HCT116 (cell line): ENCODE measurements at regions not wholly inside any gene's neighbourhood (a gene's known extent, or its start where the extent isn't known, plus 50 kb on each side); places are given as distances from the start of the nearest gene placed in this dataset.
"Not testable (repeated sequence)": the region's sequence is repeated elsewhere in the genome, so short reads cannot be mapped to it uniquely, and the experiment has no call there.

Experiments used
- ATAC-seq: fragments of 200-7000 bp; cut with Tn5 transposase; 2 replicates; pipeline ENCODE4 v1.9.1; 2020; ENCODE audit warnings: mild to moderate bottlenecking, moderate library complexity
- BruUV-seq: library from RNA; stranded (reverse); fragments of 400-500 nt; replicated peaks from 2 replicates; lab custom pipeline; 2021; lab: Mats Ljungman, UMichigan
- CTCF ChIA-PET: fragments of 300-600 bp; sonication (Branson Sonifier 250); formaldehyde crosslinking; loops from one replicate; lab custom pipeline; 2021; ENCODE audit warnings: antibody characterized with exemption; lab: Charles Lee
- POLR2A ChIA-PET: fragments of 300-600, 350-600 bp; sonication (Branson Sonifier 250); formaldehyde crosslinking; loops from one replicate; lab custom pipeline; 2021; ENCODE audit warnings: antibody characterized with exemption; lab: Charles Lee
- RAD21 ChIA-PET, 2 experiments: fragments of 300-600 bp; sonication (Branson Sonifier 250); formaldehyde crosslinking; loops; one replicate each; lab custom pipeline; 2023; ENCODE audit warnings: low total read pairs in 2 of 2; ENCODE audit not compliant: uncharacterized antibody in 2 of 2, unreplicated experiment in 2 of 2, low non-redundant PET in 1 of 2; lab: Charles Lee
- DNase-seq: peaks from one replicate; pipeline ENCODE4 v3.0.0-alpha.2; 2010; ENCODE audit warnings: low read depth, low spot score
- H2AFZ ChIP-seq: fragments of 200-600 bp; shearing (Covaris generic), sonication (generic); 2 replicates; pipeline ENCODE4 v1.6.1; 2017; ENCODE audit warnings: low read depth, mixed run types, mixed read lengths, antibody characterized with exemption, low read length; ENCODE audit not compliant: poor library complexity, severe bottlenecking
- H3K27ac ChIP-seq: 2 replicates; pipeline ENCODE4 v1.5.1; 2012; ENCODE audit warnings: low read depth, low read length
- H3K27me3 ChIP-seq: fragments of 200-600 bp; sonication (generic); 2 replicates; pipeline ENCODE4 v1.6.1; 2016; ENCODE audit warnings: mixed run types, low read length, mixed read lengths; ENCODE audit not compliant: insufficient read depth
- H3K36me3 ChIP-seq, 2 experiments: fragments of 200-500 bp in 1 of 2; fragments of 200-600 bp in 1 of 2; sonication (Bioruptor generic) in 1 of 2; sonication (generic) in 1 of 2; 2 replicates each; pipeline versions ENCODE4 v1.5.1 to v1.6.1; 2014 to 2016; ENCODE audit warnings: low read length in 2 of 2, inconsistent platforms in 1 of 2, mixed read lengths in 1 of 2, mixed run types in 1 of 2; ENCODE audit not compliant: insufficient read depth in 2 of 2, control insufficient read depth in 1 of 2
- H3K4me1 ChIP-seq, 2 experiments: fragments of 200-600 bp in 1 of 2; sonication (generic) in 1 of 2; 2 replicates each; pipeline versions ENCODE4 v1.5.1 to v1.6.1; 2012 to 2017; ENCODE audit warnings: low read length in 2 of 2, inconsistent platforms in 1 of 2, mild to moderate bottlenecking in 1 of 2, mixed read lengths in 1 of 2, mixed run types in 1 of 2, moderate library complexity in 1 of 2; ENCODE audit not compliant: insufficient read depth in 2 of 2, control insufficient read depth in 1 of 2
- H3K4me2 ChIP-seq: fragments of 200-600 bp; sonication (generic); 2 replicates; pipeline ENCODE4 v1.6.1; 2017; ENCODE audit warnings: mixed run types, low read length, mixed read lengths
- H3K4me3 ChIP-seq, 2 experiments: fragments of 200-600 bp in 1 of 2; sonication (generic) in 1 of 2; replicated peaks in 1 of 2; 2 replicates each; pipeline ENCODE4 v1.5.1; 2011 to 2016; ENCODE audit warnings: low read length in 2 of 2, control low read depth in 1 of 2, low read depth in 1 of 2, mild to moderate bottlenecking in 1 of 2, mixed read lengths in 1 of 2, mixed run types in 1 of 2
- H3K79me2 ChIP-seq: fragments of 200-600 bp; sonication (generic); 2 replicates; pipeline ENCODE4 v1.6.1; 2017; ENCODE audit warnings: mild to moderate bottlenecking, mixed run types, low read length, moderate library complexity, mixed read lengths; ENCODE audit not compliant: insufficient read depth
- H3K9ac ChIP-seq: fragments of 200-600 bp; sonication (generic); 2 replicates; pipeline ENCODE4 v1.6.1; 2016; ENCODE audit warnings: low read length, mixed read lengths
- H3K9me2 ChIP-seq: fragments of 200-600 bp; sonication (generic), shearing (Covaris generic); 2 replicates; pipeline ENCODE4 v1.6.1; 2017; ENCODE audit warnings: mixed run types, mild to moderate bottlenecking, moderate library complexity; ENCODE audit not compliant: insufficient read depth
- H3K9me3 ChIP-seq, 2 experiments: fragments of 200-500 bp in 1 of 2; fragments of 200-600 bp in 1 of 2; sonication (Bioruptor generic) in 1 of 2; sonication (generic) in 1 of 2; 2 replicates each; pipeline ENCODE4 v1.6.1; 2014 to 2017; ENCODE audit warnings: low read length in 2 of 2, mixed read lengths in 2 of 2, inconsistent platforms in 1 of 2, low read depth in 1 of 2, mild to moderate bottlenecking in 1 of 2, mixed run types in 1 of 2, moderate library complexity in 1 of 2; ENCODE audit not compliant: control insufficient read depth in 1 of 2, insufficient read depth in 1 of 2
- H4K20me1 ChIP-seq: fragments of 200-600 bp; sonication (generic), shearing (Covaris generic); 2 replicates; pipeline ENCODE4 v1.6.1; 2017; ENCODE audit warnings: mixed run types, mild to moderate bottlenecking, moderate library complexity; ENCODE audit not compliant: insufficient read depth
- ATF3 ChIP-seq: IDR thresholded peaks from 2 replicates; pipeline ENCODE4 v1.6.1; 2012
- CEBPB ChIP-seq: IDR thresholded peaks from 2 replicates; pipeline ENCODE4 v1.6.1; 2012; ENCODE audit warnings: low read depth
- EGR1 ChIP-seq: IDR thresholded peaks from 2 replicates; pipeline ENCODE4 v1.6.1; 2012; ENCODE audit warnings: low read depth
- EZH2 ChIP-seq: fragments of 200-600 bp; sonication (generic); IDR thresholded peaks from 2 replicates; pipeline ENCODE4 v1.6.1; 2017; ENCODE audit warnings: antibody characterized with exemption, mixed run types
- EZH2phosphoT487 ChIP-seq: fragments of 200-600 bp; IDR thresholded peaks from 2 replicates; pipeline ENCODE4 v1.6.1; 2018; ENCODE audit warnings: antibody characterized with exemption, borderline replicate concordance
- FOSL1 ChIP-seq: IDR thresholded peaks from 2 replicates; pipeline ENCODE4 v1.6.1; 2012; ENCODE audit warnings: low read depth
- RAD21 ChIP-seq: IDR thresholded peaks from 2 replicates; pipeline ENCODE4 v1.6.1; 2012; ENCODE audit warnings: low read depth, mild to moderate bottlenecking
- SIN3A ChIP-seq: IDR thresholded peaks from 2 replicates; pipeline ENCODE4 v1.6.1; 2012; ENCODE audit warnings: low read depth
- SP1 ChIP-seq: IDR thresholded peaks from 2 replicates; pipeline ENCODE4 v1.6.1; 2012; ENCODE audit warnings: low read depth
- SRF ChIP-seq: IDR thresholded peaks from 2 replicates; pipeline ENCODE4 v1.6.1; 2012; ENCODE audit warnings: low read depth
- ZFX ChIP-seq: fragments of 450-650 bp; IDR thresholded peaks from 2 replicates; pipeline ENCODE4 v1.6.1; 2017
- ZNF274 ChIP-seq: fragments of 200-500 bp; sonication (Bioruptor generic); IDR thresholded peaks from 2 replicates; pipeline ENCODE4 v1.6.1; 2014; ENCODE audit warnings: mild to moderate bottlenecking, low read depth, low read length, inconsistent platforms
- intact Hi-C: fragments of 100-400 bp; cut with micrococcal nuclease; formaldehyde crosslinking; loops from 2 replicates; pipeline ENCODE4 v1.10.0; 2022
- TF ChIP-seq, protein P1 (sequence below): IDR thresholded peaks from 2 replicates; pipeline ENCODE4 v1.6.1; 2012; ENCODE audit warnings: low read depth
- TF ChIP-seq, protein P2 (sequence below): IDR thresholded peaks from 2 replicates; pipeline ENCODE4 v1.6.1; 2011; ENCODE audit warnings: mild to moderate bottlenecking, low read length, moderate library complexity; ENCODE audit not compliant: insufficient replicate concordance; ENCODE audit errors: extremely low read depth
- TF ChIP-seq, protein P3 (sequence below): IDR thresholded peaks from 2 replicates; pipeline ENCODE4 v1.6.1; 2012

DNA sequence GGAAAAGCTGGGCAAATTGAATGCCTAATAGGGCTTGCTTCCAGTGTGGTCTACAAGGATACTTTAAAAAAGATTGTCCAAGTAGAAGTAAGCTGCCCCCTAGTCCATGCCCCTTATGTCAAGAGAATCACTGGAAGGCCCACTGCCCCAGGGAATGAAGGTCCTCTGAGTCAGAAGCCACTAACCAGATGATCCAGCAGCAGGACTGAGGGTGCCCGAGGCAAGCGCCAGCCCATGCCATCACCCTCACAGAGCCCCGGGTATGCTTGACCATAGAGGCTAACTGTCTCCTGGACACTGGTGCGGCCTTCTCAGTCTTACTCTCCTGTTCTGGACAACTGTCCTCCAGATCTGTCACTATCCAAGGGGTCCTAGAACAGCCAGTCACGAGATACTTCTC is 201.2 kb downstream of the PYDC2 start:
- H3K4me3 ChIP-seq, H3K4me2 ChIP-seq, H3K9ac ChIP-seq, H4K20me1 ChIP-seq, BruUV-seq, ATAC-seq, POLR2A ChIA-PET, DNase-seq, intact Hi-C loops, H3K27me3 ChIP-seq, H3K79me2 ChIP-seq, H3K27ac ChIP-seq, RAD21 ChIA-PET, H3K36me3 ChIP-seq, H3K9me2 ChIP-seq, H3K9me3 ChIP-seq, H2AFZ ChIP-seq, H3K4me1 ChIP-seq, CTCF ChIA-PET: not testable (repeated sequence)

DNA sequence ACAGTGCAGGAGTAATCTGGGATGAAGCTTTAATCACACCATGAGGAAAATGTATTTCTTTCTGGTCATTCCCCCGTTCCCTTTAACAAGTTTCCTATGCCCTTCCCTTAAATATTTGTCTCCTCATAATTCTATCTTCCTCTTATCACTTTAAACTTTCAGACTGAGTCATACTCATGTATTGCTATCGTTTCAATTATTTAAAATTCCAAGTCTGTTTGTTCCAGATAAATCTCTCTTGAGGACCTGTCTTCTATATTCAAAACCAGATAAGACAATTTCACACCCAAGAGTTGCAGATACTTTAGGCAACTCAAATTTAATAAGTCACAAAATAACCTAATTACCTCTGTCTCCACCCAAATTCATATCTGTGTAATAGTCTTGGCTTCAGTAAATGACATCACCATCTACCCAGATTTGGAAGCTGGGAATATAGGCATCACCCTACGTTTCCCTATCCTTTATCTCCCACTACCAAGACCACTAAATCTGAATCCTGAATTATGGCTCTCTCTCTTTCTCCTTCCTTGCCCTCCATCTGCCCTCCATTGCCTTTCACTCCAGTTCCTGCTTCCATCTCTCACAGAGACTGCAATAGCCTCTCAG is 220.1 kb downstream of the PYDC2 start:
- H3K79me2 ChIP-seq = no peaks in the 10 kb centered on the region
- H3K27ac ChIP-seq = no peak overlapping the region
- no peak overlapping the region for H2AFZ ChIP-seq
- CTCF ChIA-PET = no interaction called here
- TF ChIP-seq EZH2 (no peak), EZH2phosphoT487 (no peak), SP1 (no peak), ZNF274 (no peak), EGR1 (no peak), ZFX (no peak), ATF3 (no peak), FOSL1 (no peak), CEBPB (no peak), RAD21 (no peak), SRF (no peak), SIN3A (no peak)
- TF ChIP-seq, protein P1, sequence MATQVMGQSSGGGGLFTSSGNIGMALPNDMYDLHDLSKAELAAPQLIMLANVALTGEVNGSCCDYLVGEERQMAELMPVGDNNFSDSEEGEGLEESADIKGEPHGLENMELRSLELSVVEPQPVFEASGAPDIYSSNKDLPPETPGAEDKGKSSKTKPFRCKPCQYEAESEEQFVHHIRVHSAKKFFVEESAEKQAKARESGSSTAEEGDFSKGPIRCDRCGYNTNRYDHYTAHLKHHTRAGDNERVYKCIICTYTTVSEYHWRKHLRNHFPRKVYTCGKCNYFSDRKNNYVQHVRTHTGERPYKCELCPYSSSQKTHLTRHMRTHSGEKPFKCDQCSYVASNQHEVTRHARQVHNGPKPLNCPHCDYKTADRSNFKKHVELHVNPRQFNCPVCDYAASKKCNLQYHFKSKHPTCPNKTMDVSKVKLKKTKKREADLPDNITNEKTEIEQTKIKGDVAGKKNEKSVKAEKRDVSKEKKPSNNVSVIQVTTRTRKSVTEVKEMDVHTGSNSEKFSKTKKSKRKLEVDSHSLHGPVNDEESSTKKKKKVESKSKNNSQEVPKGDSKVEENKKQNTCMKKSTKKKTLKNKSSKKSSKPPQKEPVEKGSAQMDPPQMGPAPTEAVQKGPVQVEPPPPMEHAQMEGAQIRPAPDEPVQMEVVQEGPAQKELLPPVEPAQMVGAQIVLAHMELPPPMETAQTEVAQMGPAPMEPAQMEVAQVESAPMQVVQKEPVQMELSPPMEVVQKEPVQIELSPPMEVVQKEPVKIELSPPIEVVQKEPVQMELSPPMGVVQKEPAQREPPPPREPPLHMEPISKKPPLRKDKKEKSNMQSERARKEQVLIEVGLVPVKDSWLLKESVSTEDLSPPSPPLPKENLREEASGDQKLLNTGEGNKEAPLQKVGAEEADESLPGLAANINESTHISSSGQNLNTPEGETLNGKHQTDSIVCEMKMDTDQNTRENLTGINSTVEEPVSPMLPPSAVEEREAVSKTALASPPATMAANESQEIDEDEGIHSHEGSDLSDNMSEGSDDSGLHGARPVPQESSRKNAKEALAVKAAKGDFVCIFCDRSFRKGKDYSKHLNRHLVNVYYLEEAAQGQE = no peak
- TF ChIP-seq, protein P2, sequence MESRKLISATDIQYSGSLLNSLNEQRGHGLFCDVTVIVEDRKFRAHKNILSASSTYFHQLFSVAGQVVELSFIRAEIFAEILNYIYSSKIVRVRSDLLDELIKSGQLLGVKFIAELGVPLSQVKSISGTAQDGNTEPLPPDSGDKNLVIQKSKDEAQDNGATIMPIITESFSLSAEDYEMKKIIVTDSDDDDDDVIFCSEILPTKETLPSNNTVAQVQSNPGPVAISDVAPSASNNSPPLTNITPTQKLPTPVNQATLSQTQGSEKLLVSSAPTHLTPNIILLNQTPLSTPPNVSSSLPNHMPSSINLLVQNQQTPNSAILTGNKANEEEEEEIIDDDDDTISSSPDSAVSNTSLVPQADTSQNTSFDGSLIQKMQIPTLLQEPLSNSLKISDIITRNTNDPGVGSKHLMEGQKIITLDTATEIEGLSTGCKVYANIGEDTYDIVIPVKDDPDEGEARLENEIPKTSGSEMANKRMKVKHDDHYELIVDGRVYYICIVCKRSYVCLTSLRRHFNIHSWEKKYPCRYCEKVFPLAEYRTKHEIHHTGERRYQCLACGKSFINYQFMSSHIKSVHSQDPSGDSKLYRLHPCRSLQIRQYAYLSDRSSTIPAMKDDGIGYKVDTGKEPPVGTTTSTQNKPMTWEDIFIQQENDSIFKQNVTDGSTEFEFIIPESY = no peak
- TF ChIP-seq, protein P3, sequence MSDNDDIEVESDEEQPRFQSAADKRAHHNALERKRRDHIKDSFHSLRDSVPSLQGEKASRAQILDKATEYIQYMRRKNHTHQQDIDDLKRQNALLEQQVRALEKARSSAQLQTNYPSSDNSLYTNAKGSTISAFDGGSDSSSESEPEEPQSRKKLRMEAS = no peak
- ATAC-seq = no peak
- H3K36me3 ChIP-seq = no peaks in the 10 kb centered on the region
- no peak overlapping the region for H3K4me2 ChIP-seq
- no peaks in the 10 kb centered on the region for H3K27me3 ChIP-seq
- POLR2A ChIA-PET = no interaction called here
- no peaks in the 10 kb centered on the region for H3K4me1 ChIP-seq
- H4K20me1 ChIP-seq = no peaks in the 10 kb centered on the region
- H3K9ac ChIP-seq = no peak overlapping the region
- BruUV-seq = no TSS peak
- intact Hi-C loops = no loop called here
- H3K4me3 ChIP-seq = no peak overlapping the region
- H3K9me3 ChIP-seq = no peaks in the 10 kb centered on the region
- RAD21 ChIA-PET = no interaction called here
- no peak for DNase-seq
- H3K9me2 ChIP-seq = no peaks in the 10 kb centered on the region
